Neural cell (in vitro differentiated cells): ENCODE measurements at regions not wholly inside any gene's neighbourhood (a gene's known extent, or its start where the extent isn't known, plus 50 kb on each side); places are given as distances from the start of the nearest gene placed in this dataset.

Source experiments
- H2AFZ ChIP-seq: fragments of 200-600, 300-800 bp; sonication (generic), shearing (Covaris generic); 2 replicates; pipeline ENCODE4 v1.6.0; 2014; ENCODE audit warnings: low read depth, mild to moderate bottlenecking, antibody characterized with exemption, low read length, moderate library complexity
- H3F3A ChIP-seq: fragments of 200-600 bp; shearing (Covaris generic); 2 replicates; pipeline ENCODE4 v1.6.1; 2016; ENCODE audit warnings: mild to moderate bottlenecking, moderate library complexity, mixed read lengths, antibody characterized with exemption, low read length; ENCODE audit not compliant: insufficient read depth, poor library complexity, severe bottlenecking
- H3K27ac ChIP-seq: fragments of 200-600, 300-800 bp; sonication (generic), shearing (Covaris generic); 2 replicates; pipeline ENCODE4 v1.5.1; 2014; ENCODE audit warnings: mild to moderate bottlenecking, low read length, moderate library complexity
- H3K27me3 ChIP-seq: fragments of 300-800, 200-600 bp; sonication (generic), shearing (Covaris generic); 2 replicates; pipeline ENCODE4 v1.6.0; 2014; ENCODE audit warnings: mild to moderate bottlenecking, low read depth, low read length, moderate library complexity; ENCODE audit not compliant: insufficient read depth
- H3K36me3 ChIP-seq: fragments of 300-800, 200-600 bp; sonication (generic), shearing (Covaris generic); 2 replicates; pipeline ENCODE4 v1.5.1; 2014; ENCODE audit warnings: mild to moderate bottlenecking, antibody characterized with exemption, low read length, moderate library complexity; ENCODE audit not compliant: insufficient read depth
- H3K4me2 ChIP-seq: fragments of 300-800, 200-600 bp; sonication (generic), shearing (Covaris generic); 2 replicates; pipeline ENCODE4 v1.6.0; 2014; ENCODE audit warnings: mild to moderate bottlenecking, low read length
- H3K4me3 ChIP-seq: fragments of 300-800, 200-600 bp; sonication (generic), shearing (Covaris generic); 2 replicates; pipeline ENCODE4 v1.5.1; 2014; ENCODE audit warnings: mild to moderate bottlenecking, low read length, moderate library complexity
- H3K79me2 ChIP-seq: fragments of 200-600 bp; shearing (Covaris generic); replicated peaks from 2 replicates; pipeline ENCODE4 v1.6.0; 2014; ENCODE audit warnings: mild to moderate bottlenecking, low read length, moderate library complexity; ENCODE audit not compliant: insufficient read depth
- H3K9ac ChIP-seq: fragments of 300-800, 200-600 bp; sonication (generic), shearing (Covaris generic); 2 replicates; pipeline ENCODE4 v1.6.1; 2016; ENCODE audit warnings: mild to moderate bottlenecking, low read length, mixed read lengths
- H3K9me2 ChIP-seq: fragments of 200-600 bp; shearing (Covaris generic); 2 replicates; pipeline ENCODE4 v1.6.1; 2016; ENCODE audit warnings: mild to moderate bottlenecking, low read length, mixed read lengths; ENCODE audit not compliant: insufficient read depth
- H3K9me3 ChIP-seq: fragments of 200-600, 300-800 bp; sonication (generic), shearing (Covaris generic); 2 replicates; pipeline ENCODE4 v1.6.1; 2016; ENCODE audit warnings: mild to moderate bottlenecking, mixed run types, low read length, moderate library complexity, mixed read lengths
- H4K20me1 ChIP-seq: fragments of 200-600 bp; shearing (Covaris generic); 2 replicates; pipeline ENCODE4 v1.6.1; 2016; ENCODE audit warnings: mild to moderate bottlenecking, mixed run types; ENCODE audit not compliant: insufficient read depth
- EP300 ChIP-seq: fragments of 450-650 bp; conservative IDR thresholded peaks from 2 replicates; pipeline ENCODE4 v1.6.1; 2014; ENCODE audit warnings: antibody characterized with exemption, mild to moderate bottlenecking, moderate library complexity; ENCODE audit not compliant: poor library complexity, severe bottlenecking
- EZH2 ChIP-seq: fragments of 200-600, 300-800 bp; shearing (Covaris generic), sonication (generic); IDR thresholded peaks from 2 replicates; pipeline ENCODE4 v1.6.1; 2014; ENCODE audit warnings: antibody characterized with exemption, low read length, borderline replicate concordance, mild to moderate bottlenecking; ENCODE audit not compliant: insufficient read depth, poor library complexity, severe bottlenecking
- MXI1 ChIP-seq: fragments of 450-650 bp; conservative IDR thresholded peaks from 2 replicates; pipeline ENCODE4 v1.6.1; 2014; ENCODE audit warnings: antibody characterized with exemption, mild to moderate bottlenecking; ENCODE audit not compliant: poor library complexity, severe bottlenecking
- POLR2AphosphoS5 ChIP-seq: IDR thresholded peaks from 2 replicates; pipeline ENCODE4 v1.6.1; 2012
- RAD21 ChIP-seq: fragments of 450-650 bp; conservative IDR thresholded peaks from 2 replicates; pipeline ENCODE4 v1.6.1; 2014; ENCODE audit warnings: antibody characterized with exemption, mild to moderate bottlenecking, moderate library complexity
- SMC3 ChIP-seq: fragments of 450-650 bp; conservative IDR thresholded peaks from 2 replicates; pipeline ENCODE4 v1.6.1; 2014; ENCODE audit warnings: antibody characterized with exemption, mild to moderate bottlenecking, moderate library complexity; ENCODE audit not compliant: poor library complexity
- TAF1 ChIP-seq: IDR thresholded peaks from 2 replicates; pipeline ENCODE4 v1.6.1; 2012; ENCODE audit warnings: low read depth
- TF ChIP-seq, protein P1 (sequence below): fragments of 450-650 bp; IDR thresholded peaks from 2 replicates; pipeline ENCODE4 v1.5.1; 2014; ENCODE audit warnings: antibody characterized with exemption, mild to moderate bottlenecking, moderate library complexity; ENCODE audit not compliant: poor library complexity, severe bottlenecking
- TF ChIP-seq, protein P2 (sequence below): IDR thresholded peaks from 2 replicates; pipeline ENCODE4 v1.6.1; 2012; ENCODE audit warnings: borderline replicate concordance

DNA sequence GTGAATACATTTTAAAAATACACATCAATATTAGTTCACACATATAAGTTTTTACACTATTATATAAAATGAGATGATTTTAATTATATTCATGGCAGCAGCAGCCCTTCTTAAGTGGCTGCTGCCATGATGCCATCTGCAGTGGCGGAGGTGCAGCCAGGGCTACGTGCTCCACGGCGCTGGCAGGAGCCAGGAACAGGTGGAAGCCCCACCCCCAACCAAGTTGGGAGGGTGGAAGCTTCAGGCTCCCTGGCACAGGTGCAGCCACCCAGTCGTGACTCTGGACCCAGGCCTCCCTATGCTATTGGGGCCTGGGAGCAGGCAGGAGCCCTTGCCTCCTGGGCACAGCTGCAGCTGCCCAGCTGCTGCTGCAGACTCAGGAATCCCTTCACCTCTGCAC lies 646.9 kb upstream of the PCDH9 start:
- H3K4me3 ChIP-seq = no peak overlapping the region
- H3K27ac ChIP-seq = no peak overlapping the region
- H3K79me2 ChIP-seq = no peaks in the 10 kb centered on the region
- no peaks in the 10 kb centered on the region for H4K20me1 ChIP-seq
- H3K9ac ChIP-seq = no peak overlapping the region
- H2AFZ ChIP-seq = no peak overlapping the region
- no peaks in the 10 kb centered on the region for H3K27me3 ChIP-seq
- TF ChIP-seq EP300 = no peak
- no peak for TF ChIP-seq TAF1
- TF ChIP-seq MXI1 = no peak
- TF ChIP-seq POLR2AphosphoS5 = no peak
- TF ChIP-seq, protein P1, sequence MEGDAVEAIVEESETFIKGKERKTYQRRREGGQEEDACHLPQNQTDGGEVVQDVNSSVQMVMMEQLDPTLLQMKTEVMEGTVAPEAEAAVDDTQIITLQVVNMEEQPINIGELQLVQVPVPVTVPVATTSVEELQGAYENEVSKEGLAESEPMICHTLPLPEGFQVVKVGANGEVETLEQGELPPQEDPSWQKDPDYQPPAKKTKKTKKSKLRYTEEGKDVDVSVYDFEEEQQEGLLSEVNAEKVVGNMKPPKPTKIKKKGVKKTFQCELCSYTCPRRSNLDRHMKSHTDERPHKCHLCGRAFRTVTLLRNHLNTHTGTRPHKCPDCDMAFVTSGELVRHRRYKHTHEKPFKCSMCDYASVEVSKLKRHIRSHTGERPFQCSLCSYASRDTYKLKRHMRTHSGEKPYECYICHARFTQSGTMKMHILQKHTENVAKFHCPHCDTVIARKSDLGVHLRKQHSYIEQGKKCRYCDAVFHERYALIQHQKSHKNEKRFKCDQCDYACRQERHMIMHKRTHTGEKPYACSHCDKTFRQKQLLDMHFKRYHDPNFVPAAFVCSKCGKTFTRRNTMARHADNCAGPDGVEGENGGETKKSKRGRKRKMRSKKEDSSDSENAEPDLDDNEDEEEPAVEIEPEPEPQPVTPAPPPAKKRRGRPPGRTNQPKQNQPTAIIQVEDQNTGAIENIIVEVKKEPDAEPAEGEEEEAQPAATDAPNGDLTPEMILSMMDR = no peak
- TF ChIP-seq SMC3 = no peak
- TF ChIP-seq, protein P2, sequence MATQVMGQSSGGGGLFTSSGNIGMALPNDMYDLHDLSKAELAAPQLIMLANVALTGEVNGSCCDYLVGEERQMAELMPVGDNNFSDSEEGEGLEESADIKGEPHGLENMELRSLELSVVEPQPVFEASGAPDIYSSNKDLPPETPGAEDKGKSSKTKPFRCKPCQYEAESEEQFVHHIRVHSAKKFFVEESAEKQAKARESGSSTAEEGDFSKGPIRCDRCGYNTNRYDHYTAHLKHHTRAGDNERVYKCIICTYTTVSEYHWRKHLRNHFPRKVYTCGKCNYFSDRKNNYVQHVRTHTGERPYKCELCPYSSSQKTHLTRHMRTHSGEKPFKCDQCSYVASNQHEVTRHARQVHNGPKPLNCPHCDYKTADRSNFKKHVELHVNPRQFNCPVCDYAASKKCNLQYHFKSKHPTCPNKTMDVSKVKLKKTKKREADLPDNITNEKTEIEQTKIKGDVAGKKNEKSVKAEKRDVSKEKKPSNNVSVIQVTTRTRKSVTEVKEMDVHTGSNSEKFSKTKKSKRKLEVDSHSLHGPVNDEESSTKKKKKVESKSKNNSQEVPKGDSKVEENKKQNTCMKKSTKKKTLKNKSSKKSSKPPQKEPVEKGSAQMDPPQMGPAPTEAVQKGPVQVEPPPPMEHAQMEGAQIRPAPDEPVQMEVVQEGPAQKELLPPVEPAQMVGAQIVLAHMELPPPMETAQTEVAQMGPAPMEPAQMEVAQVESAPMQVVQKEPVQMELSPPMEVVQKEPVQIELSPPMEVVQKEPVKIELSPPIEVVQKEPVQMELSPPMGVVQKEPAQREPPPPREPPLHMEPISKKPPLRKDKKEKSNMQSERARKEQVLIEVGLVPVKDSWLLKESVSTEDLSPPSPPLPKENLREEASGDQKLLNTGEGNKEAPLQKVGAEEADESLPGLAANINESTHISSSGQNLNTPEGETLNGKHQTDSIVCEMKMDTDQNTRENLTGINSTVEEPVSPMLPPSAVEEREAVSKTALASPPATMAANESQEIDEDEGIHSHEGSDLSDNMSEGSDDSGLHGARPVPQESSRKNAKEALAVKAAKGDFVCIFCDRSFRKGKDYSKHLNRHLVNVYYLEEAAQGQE = no peak
- TF ChIP-seq EZH2 = no peak
- no peak for TF ChIP-seq RAD21
- no peaks in the 10 kb centered on the region for H3K9me2 ChIP-seq
- H3K36me3 ChIP-seq = no peaks in the 10 kb centered on the region
- H3K9me3 ChIP-seq = no peaks in the 10 kb centered on the region
- no peaks in the 10 kb centered on the region for H3F3A ChIP-seq
- no peak overlapping the region for H3K4me2 ChIP-seq

DNA sequence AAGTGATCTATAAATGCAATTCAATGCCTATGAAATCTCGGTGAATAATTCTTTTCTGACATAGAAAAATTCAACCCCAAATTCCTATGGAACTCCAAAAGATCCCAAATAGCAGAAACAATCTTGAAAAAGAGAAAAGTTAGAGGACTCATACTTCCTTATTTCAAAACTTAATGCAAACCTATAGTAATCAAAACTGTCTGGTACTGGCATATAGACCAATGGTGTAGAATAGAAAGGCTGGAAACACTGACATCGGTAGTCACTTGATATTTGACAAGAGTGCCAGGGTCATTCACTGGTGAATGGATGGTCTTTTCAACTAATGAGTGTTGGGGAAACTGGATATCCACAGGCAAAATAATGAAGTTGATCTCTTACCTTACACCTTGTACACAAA lies 637.1 kb upstream of the PCDH9 start:
- Histone ChIP-seq H2AFZ (no peak overlapping the region), H3K27me3 (no peaks in the 10 kb centered on the region), H3K4me3 (no peak overlapping the region), H3K9me3 (peaks cover 5% of the 10 kb centered on the region), H3F3A (no peaks in the 10 kb centered on the region), H3K27ac (no peak overlapping the region), H4K20me1 (no peaks in the 10 kb centered on the region), H3K9ac (no peak overlapping the region), H3K36me3 (no peaks in the 10 kb centered on the region), H3K4me2 (no peak overlapping the region), H3K79me2 (no peaks in the 10 kb centered on the region), H3K9me2 (no peaks in the 10 kb centered on the region)
- TF ChIP-seq EZH2 (no peak), TAF1 (no peak), RAD21 (no peak)
- TF ChIP-seq, protein P1 = no peak
- TF ChIP-seq, protein P2 = no peak
